ENCODE measurements at regions not wholly inside any gene's neighbourhood (a gene's known extent, or its start where the extent isn't known, plus 50 kb on each side); places are given as distances from the start of the nearest gene placed in this dataset.
A peak's percentile ranks its signal among the peaks of the same experiment; 100 is the strongest.
"Not testable (repeated sequence)": the region's sequence is repeated elsewhere in the genome, so short reads cannot be mapped to it uniquely, and the experiment has no call there.

- DNase-seq = no peak
Observed at GRCh38 chr4:53919535-53919934, 144.9 kb downstream of the CHIC2 start.

- DNase-seq = no peak
Observed at GRCh38 chr4:53917729-53918128, 146.7 kb downstream of the CHIC2 start.

GRCh38 chr4:53916431-53916889 lies 147.9 kb downstream of the CHIC2 start:
- no peak for DNase-seq

- no peak for DNase-seq
Observed at GRCh38 chr4:53914313-53915016, 149.9 kb downstream of the CHIC2 start.

- DNase-seq = no peak
Observed at GRCh38 chr4:53913771-53914170, 150.6 kb downstream of the CHIC2 start.

GRCh38 chr4:53912766-53913497 lies 151.5 kb downstream of the CHIC2 start:
- no peak for DNase-seq

- DNase-seq = peak; percentile 39
Observed at GRCh38 chr4:53908661-53909078, 155.7 kb downstream of the CHIC2 start.

- no peak for DNase-seq
Observed at GRCh38 chr4:53907772-53908171, 156.6 kb downstream of the CHIC2 start.

- no peak for DNase-seq
Observed at GRCh38 chr4:53906606-53907190, 157.7 kb downstream of the CHIC2 start.

- DNase-seq = no peak
Observed at GRCh38 chr4:53905941-53906377, 158.4 kb downstream of the CHIC2 start.

- DNase-seq = no peak
Observed at GRCh38 chr4:53905276-53905940, 159.0 kb downstream of the CHIC2 start.

- no peak for DNase-seq
Observed at GRCh38 chr4:53902786-53903185, 161.6 kb downstream of the CHIC2 start.

GRCh38 chr4:53900271-53900649 lies 164.1 kb downstream of the CHIC2 start:
- DNase-seq = no peak

GRCh38 chr4:53899586-53900270 lies 164.7 kb downstream of the CHIC2 start:
- DNase-seq = no peak

GRCh38 chr4:53895137-53895536 lies 169.3 kb downstream of the CHIC2 start:
- DNase-seq = no peak

- DNase-seq = no peak
Observed at GRCh38 chr4:53890461-53890860, 173.9 kb downstream of the CHIC2 start.

GRCh38 chr4:53889326-53890055 lies 174.9 kb downstream of the CHIC2 start:
- no peak for DNase-seq

- DNase-seq = no peak
Observed at GRCh38 chr4:53886090-53886489, 178.3 kb downstream of the CHIC2 start.

GRCh38 chr4:53885668-53886067 lies 178.7 kb downstream of the CHIC2 start:
- DNase-seq = no peak

GRCh38 chr4:53877096-53877495 lies 187.3 kb downstream of the CHIC2 start:
- not testable (repeated sequence) for DNase-seq

GRCh38 chr4:53866055-53866454 lies 198.3 kb downstream of the CHIC2 start:
- no peak for DNase-seq

GRCh38 chr4:53865054-53865453 lies 199.4 kb downstream of the CHIC2 start:
- DNase-seq = no peak

Measured in 8988T (cell line).